GM23338 (cell line): ENCODE measurements at regions not wholly inside any gene's neighbourhood (a gene's known extent, or its start where the extent isn't known, plus 50 kb on each side); places are given as distances from the start of the nearest gene placed in this dataset.
A peak's percentile ranks its signal among the peaks of the same experiment; 100 is the strongest.

Experiments used
- ATAC-seq: fragments of 200-7000 bp; cut with Tn5 transposase; 3 replicates; pipeline ENCODE4 v1.9.1; 2020
- DNase-seq: peaks from one replicate; pipeline ENCODE4 v3.0.0-alpha.2; 2015; ENCODE audit warnings: low spot score
- H2AFZ ChIP-seq: fragments of 200-600 bp; sonication (generic); 2 replicates; pipeline ENCODE4 v1.8.0; 2016; ENCODE audit warnings: antibody characterized with exemption, mild to moderate bottlenecking, moderate library complexity
- H3F3A ChIP-seq: fragments of 200-600 bp; sonication (generic); replicated peaks from 2 replicates; pipeline ENCODE4 v1.8.0; 2017; ENCODE audit warnings: antibody characterized with exemption, mixed run types, low read depth
- H3K27ac ChIP-seq: fragments of 200-600 bp; sonication (generic); 2 replicates; pipeline ENCODE4 v1.6.1; 2016; ENCODE audit warnings: low read depth
- H3K27me3 ChIP-seq: fragments of 200-600 bp; sonication (generic); 2 replicates; pipeline ENCODE4 v1.8.0; 2016; ENCODE audit warnings: mild to moderate bottlenecking, mixed run types, moderate library complexity; ENCODE audit not compliant: insufficient read depth
- H3K36me3 ChIP-seq: fragments of 200-600 bp; sonication (generic); 2 replicates; pipeline ENCODE4 v1.8.0; 2016; ENCODE audit warnings: mild to moderate bottlenecking; ENCODE audit not compliant: insufficient read depth
- H3K4me1 ChIP-seq: fragments of 200-600 bp; sonication (generic); 2 replicates; pipeline ENCODE4 v1.8.0; 2016; ENCODE audit warnings: mild to moderate bottlenecking, moderate library complexity; ENCODE audit not compliant: insufficient read depth
- H3K4me2 ChIP-seq: fragments of 200-600 bp; sonication (generic); 2 replicates; pipeline ENCODE4 v1.7.1; 2017; ENCODE audit warnings: mixed run types
- H3K4me3 ChIP-seq: fragments of 200-600 bp; sonication (generic); 2 replicates; pipeline ENCODE4 v1.6.1; 2016; ENCODE audit warnings: mixed run types
- H3K79me2 ChIP-seq: fragments of 200-600 bp; sonication (generic); replicated peaks from 2 replicates; pipeline ENCODE4 v1.8.0; 2017; ENCODE audit warnings: mild to moderate bottlenecking; ENCODE audit not compliant: insufficient read depth
- H3K9me2 ChIP-seq: fragments of 200-600 bp; sonication (generic); 2 replicates; pipeline ENCODE4 v1.8.0; 2017; ENCODE audit not compliant: insufficient read depth
- H4K20me1 ChIP-seq: fragments of 200-600 bp; sonication (generic); replicated peaks from 2 replicates; pipeline ENCODE4 v1.8.0; 2017; ENCODE audit warnings: mild to moderate bottlenecking; ENCODE audit not compliant: insufficient read depth
- H3K27ac Mint-ChIP-seq: 2 replicates; pipeline ENCODE4 v1.8.0; 2020; ENCODE audit warnings: inconsistent platforms, mild to moderate bottlenecking, moderate library complexity, mixed read lengths
- H3K27me3 Mint-ChIP-seq: 3 replicates; pipeline ENCODE4 v1.8.0; 2022; ENCODE audit warnings: low read depth, mild to moderate bottlenecking, moderate library complexity, mixed read lengths, inconsistent platforms; ENCODE audit not compliant: insufficient read depth, poor library complexity
- H3K36me3 Mint-ChIP-seq: 3 replicates; pipeline ENCODE4 v1.8.0; 2021; ENCODE audit warnings: low read depth, mild to moderate bottlenecking, inconsistent platforms, moderate library complexity, mixed read lengths
- H3K4me1 Mint-ChIP-seq: 3 replicates; pipeline ENCODE4 v1.8.0; 2020; ENCODE audit warnings: mild to moderate bottlenecking, inconsistent platforms, mixed read lengths
- H3K4me3 Mint-ChIP-seq: 3 replicates; pipeline ENCODE4 v1.8.0; 2021; ENCODE audit warnings: moderate library complexity, mild to moderate bottlenecking, inconsistent platforms, mixed read lengths
- H3K9me3 Mint-ChIP-seq: 3 replicates; pipeline ENCODE4 v1.8.0; 2020; ENCODE audit warnings: moderate library complexity, mild to moderate bottlenecking, inconsistent platforms, mixed read lengths
- CREB1 ChIP-seq: fragments of 250-450 bp; sonication (Bioruptor Pico); IDR thresholded peaks from 2 replicates; pipeline ENCODE4 v1.5.0; 2020; ENCODE audit warnings: low read depth, mild to moderate bottlenecking, moderate library complexity
- CTCF ChIP-seq, 2 experiments: fragments of 200-600 bp in 1 of 2; sonication (generic) in 1 of 2; conservative IDR thresholded peaks; 2 replicates each; pipeline versions ENCODE4 v1.5.1 to v1.6.1; 2016 to 2017; ENCODE audit warnings: antibody characterized with exemption in 2 of 2, low read depth in 2 of 2, mild to moderate bottlenecking in 2 of 2, moderate library complexity in 1 of 2
- ETS1 ChIP-seq: IDR thresholded peaks from 2 replicates; pipeline ENCODE4 v1.6.1; 2016; ENCODE audit warnings: antibody characterized with exemption
- EZH2 ChIP-seq: fragments of 200-600 bp; sonication (generic); IDR thresholded peaks from one replicate; pipeline ENCODE4 v1.8.0; 2017; ENCODE audit warnings: antibody characterized with exemption, mild to moderate bottlenecking, low read depth; ENCODE audit not compliant: unreplicated experiment
- EZH2phosphoT487 ChIP-seq: fragments of 200-600 bp; sonication (generic); IDR thresholded peaks from one replicate; pipeline ENCODE4 v1.8.1; 2018; ENCODE audit warnings: antibody characterized with exemption; ENCODE audit not compliant: unreplicated experiment
- JUNB ChIP-seq: IDR thresholded peaks from one replicate; pipeline ENCODE4 v1.6.1; 2016; ENCODE audit warnings: antibody characterized with exemption; ENCODE audit not compliant: unreplicated experiment
- NANOG ChIP-seq: IDR thresholded peaks from 2 replicates; pipeline ENCODE4 v1.6.1; 2016; ENCODE audit warnings: antibody characterized with exemption, borderline replicate concordance
- POLR2AphosphoS5 ChIP-seq: IDR thresholded peaks from 2 replicates; pipeline ENCODE4 v1.6.1; 2016; ENCODE audit warnings: antibody characterized with exemption, low read depth
- REST ChIP-seq: IDR thresholded peaks from one replicate; pipeline ENCODE4 v1.6.1; 2018; ENCODE audit warnings: antibody characterized with exemption; ENCODE audit not compliant: unreplicated experiment
- STAT1 ChIP-seq: IDR thresholded peaks from one replicate; pipeline ENCODE4 v1.6.1; 2016; ENCODE audit warnings: antibody characterized with exemption; ENCODE audit not compliant: unreplicated experiment
- ZNF114 ChIP-seq: fragments of 250-450 bp; sonication (Bioruptor Pico); IDR thresholded peaks from 2 replicates; pipeline ENCODE4 v1.5.0; 2020; ENCODE audit warnings: mild to moderate bottlenecking, moderate library complexity
- ZNF331 ChIP-seq: fragments of 250-450 bp; sonication (Bioruptor Pico); IDR thresholded peaks from 2 replicates; pipeline ENCODE4 v1.5.0; 2020; ENCODE audit warnings: low read depth, mild to moderate bottlenecking, moderate library complexity
- ZNF462 ChIP-seq: fragments of 250-450 bp; sonication (Bioruptor Pico); IDR thresholded peaks from 2 replicates; pipeline ENCODE4 v1.5.0; 2020; ENCODE audit warnings: mild to moderate bottlenecking, moderate library complexity

- peaks cover 2% of the 10 kb centered on the region for H3K27me3 Mint-ChIP-seq
- no peak overlapping the region for H3K4me3 Mint-ChIP-seq
- H3K4me2 ChIP-seq, result no peak overlapping the region
- H3K36me3 ChIP-seq, result no peaks in the 10 kb centered on the region; the same call in 1 of the 2 replicates
- no peaks in the 10 kb centered on the region for H4K20me1 ChIP-seq
- H3K9me2 ChIP-seq, result no peaks in the 10 kb centered on the region; the same call in 1 of the 2 replicates
- no peak overlapping the region for H2AFZ ChIP-seq
- TF ChIP-seq JUNB (no peak), POLR2AphosphoS5 (no peak), CTCF (conservative IDR thresholded peaks at IDR 0.05; ENCODE audit: low read depth in 2 of 2) (no peak), ZNF331 (CRISPR knock-in tag) (no peak), STAT1 (no peak), ZNF114 (CRISPR knock-in tag) (no peak), NANOG (no peak), EZH2phosphoT487 (no peak), EZH2 (no peak), ZNF462 (CRISPR knock-in tag) (no peak), CREB1 (no peak), ETS1 (no peak), REST (no peak)
- no peaks in the 10 kb centered on the region; the same call in 1 of the 2 replicates for H3K4me1 ChIP-seq
- H3K27ac ChIP-seq, result no peak overlapping the region
- H3K9me3 Mint-ChIP-seq, result peaks cover 21% of the 10 kb centered on the region; the same call in 2 of the 3 replicates
- no peak overlapping the region for H3K4me3 ChIP-seq
- DNase-seq, result peak; percentile 14
- H3K27me3 ChIP-seq, result no peaks in the 10 kb centered on the region
- H3K36me3 Mint-ChIP-seq, result peaks cover 3% of the 10 kb centered on the region
- peaks cover 10% of the 10 kb centered on the region; the same call in 2 of the 3 replicates for H3K4me1 Mint-ChIP-seq
- no peaks in the 10 kb centered on the region for H3F3A ChIP-seq
- H3K79me2 ChIP-seq, result no peaks in the 10 kb centered on the region
- ATAC-seq, result no peak
- no peak overlapping the region for H3K27ac Mint-ChIP-seq
Observed at GRCh38 chr16:17963185-17963836, 373.2 kb downstream of the NPIPA8 start.
